H9 (cell line): ENCODE measurements at regions not wholly inside any gene's neighbourhood (a gene's known extent, or its start where the extent isn't known, plus 50 kb on each side); places are given as distances from the start of the nearest gene placed in this dataset.

ENCODE experiments used
- DNase-seq: peaks from one replicate; pipeline ENCODE4 v3.0.0-alpha.2; 2017
- H2AFZ ChIP-seq: one replicate; pipeline ENCODE4 v1.6.1; 2013; ENCODE audit warnings: mild to moderate bottlenecking, low read length, control low read depth, moderate library complexity
- H2AK5ac ChIP-seq: 2 replicates; pipeline ENCODE4 v1.6.1; 2013; ENCODE audit warnings: low read length, control low read depth, mixed read lengths; ENCODE audit not compliant: insufficient read length
- H2BK120ac ChIP-seq: one replicate; pipeline ENCODE4 v1.6.1; 2013; ENCODE audit warnings: low read depth, mild to moderate bottlenecking, low read length, control low read depth, inconsistent platforms; ENCODE audit not compliant: poor library complexity, severe bottlenecking
- H2BK12ac ChIP-seq: 2 replicates; pipeline ENCODE4 v1.6.1; 2013; ENCODE audit warnings: low read length, control low read depth, mixed read lengths, low read depth; ENCODE audit not compliant: insufficient read length
- H2BK15ac ChIP-seq: 2 replicates; pipeline ENCODE4 v1.6.1; 2013; ENCODE audit warnings: low read depth, low read length, control low read depth
- H2BK20ac ChIP-seq: one replicate; pipeline ENCODE4 v1.6.1; 2013; ENCODE audit warnings: low read depth, mild to moderate bottlenecking, low read length, control low read depth, inconsistent platforms; ENCODE audit not compliant: poor library complexity, severe bottlenecking
- H2BK5ac ChIP-seq: 2 replicates; pipeline ENCODE4 v1.6.1; 2013; ENCODE audit warnings: low read length, control low read depth, mixed read lengths; ENCODE audit not compliant: insufficient read length
- H3K14ac ChIP-seq: 2 replicates; pipeline ENCODE4 v1.6.1; 2013; ENCODE audit warnings: low read length, control low read depth; ENCODE audit not compliant: insufficient read depth
- H3K18ac ChIP-seq: 2 replicates; pipeline ENCODE4 v1.6.1; 2013; ENCODE audit warnings: low read depth, mild to moderate bottlenecking, mixed read lengths, low read length, control low read depth; ENCODE audit not compliant: insufficient read length
- H3K23ac ChIP-seq: 2 replicates; pipeline ENCODE4 v1.6.1; 2013; ENCODE audit warnings: low read length, control low read depth, mixed read lengths, low read depth; ENCODE audit not compliant: insufficient read length
- H3K23me2 ChIP-seq: 2 replicates; pipeline ENCODE4 v1.6.1; 2013; ENCODE audit warnings: low read depth, mild to moderate bottlenecking, mixed read lengths, low read length, control low read depth; ENCODE audit not compliant: insufficient read length, poor library complexity, severe bottlenecking
- H3K27ac ChIP-seq: 2 replicates; pipeline ENCODE4 v1.5.1; 2013; ENCODE audit warnings: low read length, control low read depth, mixed read lengths, low read depth; ENCODE audit not compliant: insufficient read length
- H3K27me3 ChIP-seq: 2 replicates; pipeline ENCODE4 v1.6.1; 2013; ENCODE audit warnings: low read length, control low read depth, inconsistent platforms; ENCODE audit not compliant: insufficient read depth
- H3K4ac ChIP-seq: 2 replicates; pipeline ENCODE4 v1.6.1; 2013; ENCODE audit warnings: low read depth, mild to moderate bottlenecking, control low read depth, inconsistent platforms, low read length, moderate library complexity
- H3K4me1 ChIP-seq: 2 replicates; pipeline ENCODE4 v1.6.1; 2013; ENCODE audit warnings: low read length, control low read depth, inconsistent platforms; ENCODE audit not compliant: insufficient read depth
- H3K4me2 ChIP-seq: 2 replicates; pipeline ENCODE4 v1.6.1; 2013; ENCODE audit warnings: low read length, control low read depth, mixed read lengths; ENCODE audit not compliant: insufficient read length, insufficient read depth
- H3K56ac ChIP-seq: 2 replicates; pipeline ENCODE4 v1.6.1; 2013; ENCODE audit warnings: low read depth, mild to moderate bottlenecking, mixed read lengths, low read length, control low read depth; ENCODE audit not compliant: insufficient read length
- H3K79me1 ChIP-seq: 2 replicates; pipeline ENCODE4 v1.6.1; 2013; ENCODE audit warnings: low read depth, mild to moderate bottlenecking, moderate library complexity, low read length, control low read depth, inconsistent platforms; ENCODE audit not compliant: insufficient read depth, poor library complexity, severe bottlenecking
- H3K79me2 ChIP-seq: 2 replicates; pipeline ENCODE4 v1.6.1; 2013; ENCODE audit warnings: low read length, control low read depth, inconsistent platforms; ENCODE audit not compliant: insufficient read depth
- H3K9ac ChIP-seq: 2 replicates; pipeline ENCODE4 v1.6.1; 2013; ENCODE audit warnings: low read length, control low read depth, mixed read lengths; ENCODE audit not compliant: insufficient read length; ENCODE audit errors: extremely low read depth
- H3K9me3 ChIP-seq: one replicate; pipeline ENCODE4 v1.6.1; 2013; ENCODE audit warnings: low read depth, low read length, inconsistent platforms; ENCODE audit not compliant: control insufficient read depth
- H3T11ph ChIP-seq: one replicate; pipeline ENCODE4 v1.6.1; 2013; ENCODE audit warnings: mild to moderate bottlenecking, low read length, control low read depth, inconsistent platforms
- H4K20me1 ChIP-seq: one replicate; pipeline ENCODE4 v1.6.1; 2013; ENCODE audit not compliant: control insufficient read depth, insufficient read length, insufficient read depth
- H4K5ac ChIP-seq: 2 replicates; pipeline ENCODE4 v1.6.1; 2013; ENCODE audit warnings: low read depth, mild to moderate bottlenecking, mixed read lengths, low read length, control low read depth; ENCODE audit not compliant: insufficient read length
- H4K8ac ChIP-seq: replicated peaks from 2 replicates; pipeline ENCODE4 v1.6.1; 2013; ENCODE audit warnings: low read length, control low read depth, mixed read lengths, low read depth; ENCODE audit not compliant: insufficient read length
- H4K91ac ChIP-seq: 2 replicates; pipeline ENCODE4 v1.6.1; 2013; ENCODE audit warnings: low read depth, mild to moderate bottlenecking, moderate library complexity, mixed read lengths, low read length, control low read depth; ENCODE audit not compliant: insufficient read length
- H3K27ac Mint-ChIP-seq, 3 experiments: 2 replicates in 2 of 3; 3 replicates in 1 of 3; pipeline ENCODE4 v1.8.0; 2020 to 2021; ENCODE audit warnings: mixed read lengths in 3 of 3, mild to moderate bottlenecking in 1 of 3, moderate library complexity in 1 of 3
- H3K27me3 Mint-ChIP-seq: 2 replicates; pipeline ENCODE4 v1.8.0; 2021; ENCODE audit warnings: low read depth, mild to moderate bottlenecking, moderate library complexity, mixed read lengths
- H3K36me3 Mint-ChIP-seq, 3 experiments: 2 replicates in 2 of 3; 3 replicates in 1 of 3; pipeline ENCODE4 v1.8.0; 2020 to 2021; ENCODE audit warnings: low read depth in 3 of 3, mixed read lengths in 3 of 3; ENCODE audit not compliant: insufficient read depth in 1 of 3
- H3K4me1 Mint-ChIP-seq, 2 experiments: 2 replicates each; pipeline ENCODE4 v1.8.0; 2020; ENCODE audit warnings: mixed read lengths in 2 of 2
- H3K4me3 Mint-ChIP-seq, 2 experiments: 2 replicates in 1 of 2; 3 replicates in 1 of 2; pipeline ENCODE4 v1.8.0; 2020 to 2021; ENCODE audit warnings: mild to moderate bottlenecking in 2 of 2, mixed read lengths in 2 of 2, moderate library complexity in 1 of 2
- H3K9me3 Mint-ChIP-seq, 2 experiments: 2 replicates in 1 of 2; 3 replicates in 1 of 2; pipeline ENCODE4 v1.8.0; 2020; ENCODE audit warnings: mild to moderate bottlenecking in 2 of 2, mixed read lengths in 2 of 2, moderate library complexity in 1 of 2
- WGBS: extraction: QIAGEN DNeasy Blood & Tissue Kit; methylation state at CpG from one replicate; pipeline ENCODE4 v1.1.7; 2013; ENCODE audit warnings: missing lambda C conversion rate, low lambda C conversion rate, mixed read lengths; ENCODE audit not compliant: insufficient read length; ENCODE audit errors: extremely low coverage; 5-methylcytosine and 5-hydroxymethylcytosine counted together
- TF ChIP-seq, protein P1 (sequence below): fragments of 200-600 bp; sonication (generic); conservative IDR thresholded peaks from 3 replicates; pipeline ENCODE4 v1.8.0; 2021; ENCODE audit warnings: antibody characterized with exemption, mild to moderate bottlenecking

DNA sequence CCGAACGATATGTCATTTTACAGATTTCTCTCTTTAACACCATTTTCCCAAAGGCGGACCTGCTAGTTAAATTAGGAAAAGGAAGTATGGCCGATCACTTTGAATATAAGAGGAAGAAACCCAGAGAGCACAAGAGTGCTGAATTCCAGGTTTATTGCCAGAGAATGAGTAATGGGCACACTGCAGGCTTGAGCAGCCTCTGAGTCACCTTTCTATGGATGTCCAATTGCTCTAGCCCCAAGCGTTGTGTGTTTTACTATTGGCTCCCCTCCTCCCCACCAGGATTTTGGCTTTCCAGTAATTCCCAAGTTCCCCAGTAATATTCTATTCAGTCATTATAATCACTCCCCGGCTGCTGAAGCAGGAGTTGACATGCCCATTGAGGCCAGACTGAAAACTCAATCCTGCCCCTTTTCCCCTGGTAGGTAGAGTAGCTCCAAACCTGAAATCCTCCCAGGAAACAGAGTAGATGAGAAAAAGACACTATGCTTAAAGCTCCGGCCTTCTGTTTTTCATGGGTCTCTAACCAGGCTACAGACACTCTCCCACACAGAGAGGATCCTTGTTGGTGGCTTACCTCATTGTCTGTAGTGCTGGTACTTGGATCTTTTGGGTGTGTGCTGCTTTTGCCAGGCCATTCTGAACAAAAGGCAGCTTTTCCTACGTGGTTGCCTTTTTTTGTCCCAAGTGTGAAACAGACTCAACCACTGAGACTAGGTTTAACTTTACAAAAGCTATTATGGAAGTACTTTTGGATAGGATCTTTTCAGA lies 704.3 kb upstream of the FLRT2 start:
- Histone ChIP-seq H2BK15ac (no peak overlapping the region), H3K56ac (no peak overlapping the region), H3K4me2 (no peak overlapping the region), H3K23ac (no peak overlapping the region), H2BK20ac (no peak overlapping the region), H3K79me2 (no peaks in the 10 kb centered on the region), H3K9ac (no peak overlapping the region), H3K18ac (no peak overlapping the region), H3K4me1 (peaks cover 2% of the 10 kb centered on the region; the same call in 1 of the 2 replicates), H2BK5ac (no peak overlapping the region), H3K14ac (no peak overlapping the region), H2AK5ac (no peak overlapping the region), H3K27ac (no peak overlapping the region), H4K5ac (no peak overlapping the region), H4K91ac (no peak overlapping the region), H3K79me1 (no peaks in the 10 kb centered on the region), H2BK120ac (no peak overlapping the region), H3K9me3 (no peaks in the 10 kb centered on the region), H3T11ph (no peak overlapping the region), H4K20me1 (no peaks in the 10 kb centered on the region), H2BK12ac (no peak overlapping the region), H4K8ac (no peak overlapping the region), H3K27me3 (no peaks in the 10 kb centered on the region), H2AFZ (no peak overlapping the region), H3K23me2 (no peaks in the 10 kb centered on the region), H3K4ac (no peak overlapping the region)
- Mint-ChIP-seq H3K9me3 (peaks cover 8 to 13% of the 10 kb centered on the region in 2 experiments), H3K4me1 (peaks cover 14 to 15% of the 10 kb centered on the region in 2 experiments), H3K36me3 (peaks cover 0 to 8% (median 0%) of the 10 kb centered on the region in 3 experiments; a peak in 3 of 7 replicates), H3K27me3 (peaks cover 18% of the 10 kb centered on the region), H3K27ac (peak overlapping the region in 1 of 3 experiments; percentile 89; a peak in 2 of 7 replicates), H3K4me3 (no peak overlapping the region)
- TF ChIP-seq, protein P1, sequence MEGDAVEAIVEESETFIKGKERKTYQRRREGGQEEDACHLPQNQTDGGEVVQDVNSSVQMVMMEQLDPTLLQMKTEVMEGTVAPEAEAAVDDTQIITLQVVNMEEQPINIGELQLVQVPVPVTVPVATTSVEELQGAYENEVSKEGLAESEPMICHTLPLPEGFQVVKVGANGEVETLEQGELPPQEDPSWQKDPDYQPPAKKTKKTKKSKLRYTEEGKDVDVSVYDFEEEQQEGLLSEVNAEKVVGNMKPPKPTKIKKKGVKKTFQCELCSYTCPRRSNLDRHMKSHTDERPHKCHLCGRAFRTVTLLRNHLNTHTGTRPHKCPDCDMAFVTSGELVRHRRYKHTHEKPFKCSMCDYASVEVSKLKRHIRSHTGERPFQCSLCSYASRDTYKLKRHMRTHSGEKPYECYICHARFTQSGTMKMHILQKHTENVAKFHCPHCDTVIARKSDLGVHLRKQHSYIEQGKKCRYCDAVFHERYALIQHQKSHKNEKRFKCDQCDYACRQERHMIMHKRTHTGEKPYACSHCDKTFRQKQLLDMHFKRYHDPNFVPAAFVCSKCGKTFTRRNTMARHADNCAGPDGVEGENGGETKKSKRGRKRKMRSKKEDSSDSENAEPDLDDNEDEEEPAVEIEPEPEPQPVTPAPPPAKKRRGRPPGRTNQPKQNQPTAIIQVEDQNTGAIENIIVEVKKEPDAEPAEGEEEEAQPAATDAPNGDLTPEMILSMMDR = no peak
- no peak for DNase-seq
- WGBS = no CpG with 5 or more reads among the region's 8 CpGs
